GM23338 (cell line): ENCODE measurements at regions not wholly inside any gene's neighbourhood (a gene's known extent, or its start where the extent isn't known, plus 50 kb on each side); places are given as distances from the start of the nearest gene placed in this dataset.
"Not testable (repeated sequence)": the region's sequence is repeated elsewhere in the genome, so short reads cannot be mapped to it uniquely, and the experiment has no call there.

Source experiments
- ATAC-seq: fragments of 200-7000 bp; cut with Tn5 transposase; 3 replicates; pipeline ENCODE4 v1.9.1; 2020
- DNase-seq: peaks from one replicate; pipeline ENCODE4 v3.0.0-alpha.2; 2015; ENCODE audit warnings: low spot score
- H2AFZ ChIP-seq: fragments of 200-600 bp; sonication (generic); 2 replicates; pipeline ENCODE4 v1.8.0; 2016; ENCODE audit warnings: antibody characterized with exemption, mild to moderate bottlenecking, moderate library complexity
- H3F3A ChIP-seq: fragments of 200-600 bp; sonication (generic); replicated peaks from 2 replicates; pipeline ENCODE4 v1.8.0; 2017; ENCODE audit warnings: antibody characterized with exemption, mixed run types, low read depth
- H3K27ac ChIP-seq: fragments of 200-600 bp; sonication (generic); 2 replicates; pipeline ENCODE4 v1.6.1; 2016; ENCODE audit warnings: low read depth
- H3K27me3 ChIP-seq: fragments of 200-600 bp; sonication (generic); 2 replicates; pipeline ENCODE4 v1.8.0; 2016; ENCODE audit warnings: mild to moderate bottlenecking, mixed run types, moderate library complexity; ENCODE audit not compliant: insufficient read depth
- H3K36me3 ChIP-seq: fragments of 200-600 bp; sonication (generic); 2 replicates; pipeline ENCODE4 v1.8.0; 2016; ENCODE audit warnings: mild to moderate bottlenecking; ENCODE audit not compliant: insufficient read depth
- H3K4me1 ChIP-seq: fragments of 200-600 bp; sonication (generic); 2 replicates; pipeline ENCODE4 v1.8.0; 2016; ENCODE audit warnings: mild to moderate bottlenecking, moderate library complexity; ENCODE audit not compliant: insufficient read depth
- H3K4me2 ChIP-seq: fragments of 200-600 bp; sonication (generic); 2 replicates; pipeline ENCODE4 v1.7.1; 2017; ENCODE audit warnings: mixed run types
- H3K4me3 ChIP-seq: fragments of 200-600 bp; sonication (generic); 2 replicates; pipeline ENCODE4 v1.6.1; 2016; ENCODE audit warnings: mixed run types
- H3K79me2 ChIP-seq: fragments of 200-600 bp; sonication (generic); replicated peaks from 2 replicates; pipeline ENCODE4 v1.8.0; 2017; ENCODE audit warnings: mild to moderate bottlenecking; ENCODE audit not compliant: insufficient read depth
- H3K9me2 ChIP-seq: fragments of 200-600 bp; sonication (generic); 2 replicates; pipeline ENCODE4 v1.8.0; 2017; ENCODE audit not compliant: insufficient read depth
- H4K20me1 ChIP-seq: fragments of 200-600 bp; sonication (generic); replicated peaks from 2 replicates; pipeline ENCODE4 v1.8.0; 2017; ENCODE audit warnings: mild to moderate bottlenecking; ENCODE audit not compliant: insufficient read depth
- H3K27ac Mint-ChIP-seq: 2 replicates; pipeline ENCODE4 v1.8.0; 2020; ENCODE audit warnings: inconsistent platforms, mild to moderate bottlenecking, moderate library complexity, mixed read lengths
- H3K27me3 Mint-ChIP-seq: 3 replicates; pipeline ENCODE4 v1.8.0; 2022; ENCODE audit warnings: low read depth, mild to moderate bottlenecking, moderate library complexity, mixed read lengths, inconsistent platforms; ENCODE audit not compliant: insufficient read depth, poor library complexity
- H3K36me3 Mint-ChIP-seq: 3 replicates; pipeline ENCODE4 v1.8.0; 2021; ENCODE audit warnings: low read depth, mild to moderate bottlenecking, inconsistent platforms, moderate library complexity, mixed read lengths
- H3K4me1 Mint-ChIP-seq: 3 replicates; pipeline ENCODE4 v1.8.0; 2020; ENCODE audit warnings: mild to moderate bottlenecking, inconsistent platforms, mixed read lengths
- H3K4me3 Mint-ChIP-seq: 3 replicates; pipeline ENCODE4 v1.8.0; 2021; ENCODE audit warnings: moderate library complexity, mild to moderate bottlenecking, inconsistent platforms, mixed read lengths
- H3K9me3 Mint-ChIP-seq: 3 replicates; pipeline ENCODE4 v1.8.0; 2020; ENCODE audit warnings: moderate library complexity, mild to moderate bottlenecking, inconsistent platforms, mixed read lengths
- CREB1 ChIP-seq: fragments of 250-450 bp; sonication (Bioruptor Pico); IDR thresholded peaks from 2 replicates; pipeline ENCODE4 v1.5.0; 2020; ENCODE audit warnings: low read depth, mild to moderate bottlenecking, moderate library complexity
- EZH2 ChIP-seq: fragments of 200-600 bp; sonication (generic); IDR thresholded peaks from one replicate; pipeline ENCODE4 v1.8.0; 2017; ENCODE audit warnings: antibody characterized with exemption, mild to moderate bottlenecking, low read depth; ENCODE audit not compliant: unreplicated experiment
- NANOG ChIP-seq: IDR thresholded peaks from 2 replicates; pipeline ENCODE4 v1.6.1; 2016; ENCODE audit warnings: antibody characterized with exemption, borderline replicate concordance
- POLR2AphosphoS5 ChIP-seq: IDR thresholded peaks from 2 replicates; pipeline ENCODE4 v1.6.1; 2016; ENCODE audit warnings: antibody characterized with exemption, low read depth
- STAT1 ChIP-seq: IDR thresholded peaks from one replicate; pipeline ENCODE4 v1.6.1; 2016; ENCODE audit warnings: antibody characterized with exemption; ENCODE audit not compliant: unreplicated experiment
- ZNF331 ChIP-seq: fragments of 250-450 bp; sonication (Bioruptor Pico); IDR thresholded peaks from 2 replicates; pipeline ENCODE4 v1.5.0; 2020; ENCODE audit warnings: low read depth, mild to moderate bottlenecking, moderate library complexity
- TF ChIP-seq, protein P1 (sequence below): IDR thresholded peaks from 2 replicates; pipeline ENCODE4 v1.6.1; 2016; ENCODE audit warnings: antibody characterized with exemption

DNA sequence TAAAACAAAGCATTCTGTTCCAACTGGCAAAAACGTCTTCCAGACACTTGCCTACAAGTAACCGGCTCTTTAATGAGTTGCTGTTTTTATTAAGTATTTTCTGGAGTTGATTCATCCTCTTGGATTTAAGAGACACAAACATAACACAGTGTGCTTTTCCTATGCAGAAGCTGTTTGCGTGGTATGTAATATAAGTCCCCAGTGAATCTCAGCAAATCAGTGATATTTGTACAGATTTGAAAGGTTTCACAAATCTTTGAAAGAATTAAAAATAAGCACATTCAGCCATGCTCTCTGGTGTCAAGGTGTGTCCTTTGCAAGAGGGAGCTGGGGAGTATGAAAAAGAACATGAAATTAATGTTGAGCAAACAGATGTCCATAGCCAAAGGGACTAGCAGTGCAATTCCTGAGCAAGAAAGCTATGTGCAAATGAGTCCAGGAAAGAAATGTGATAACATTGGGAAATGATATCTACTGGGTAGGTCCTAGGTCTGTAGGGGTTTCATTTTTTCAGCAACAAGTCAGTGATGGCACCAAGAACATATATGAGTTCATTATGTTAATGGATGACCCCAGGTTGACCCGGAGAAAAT, 170.1 kb upstream of the PHACTR1 start (continued):
- TF ChIP-seq STAT1 (no peak), ZNF331 (CRISPR knock-in tag) (no peak), EZH2 (no peak), POLR2AphosphoS5 (no peak)
- TF ChIP-seq, protein P1, sequence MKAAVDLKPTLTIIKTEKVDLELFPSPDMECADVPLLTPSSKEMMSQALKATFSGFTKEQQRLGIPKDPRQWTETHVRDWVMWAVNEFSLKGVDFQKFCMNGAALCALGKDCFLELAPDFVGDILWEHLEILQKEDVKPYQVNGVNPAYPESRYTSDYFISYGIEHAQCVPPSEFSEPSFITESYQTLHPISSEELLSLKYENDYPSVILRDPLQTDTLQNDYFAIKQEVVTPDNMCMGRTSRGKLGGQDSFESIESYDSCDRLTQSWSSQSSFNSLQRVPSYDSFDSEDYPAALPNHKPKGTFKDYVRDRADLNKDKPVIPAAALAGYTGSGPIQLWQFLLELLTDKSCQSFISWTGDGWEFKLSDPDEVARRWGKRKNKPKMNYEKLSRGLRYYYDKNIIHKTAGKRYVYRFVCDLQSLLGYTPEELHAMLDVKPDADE = no peak

DNA sequence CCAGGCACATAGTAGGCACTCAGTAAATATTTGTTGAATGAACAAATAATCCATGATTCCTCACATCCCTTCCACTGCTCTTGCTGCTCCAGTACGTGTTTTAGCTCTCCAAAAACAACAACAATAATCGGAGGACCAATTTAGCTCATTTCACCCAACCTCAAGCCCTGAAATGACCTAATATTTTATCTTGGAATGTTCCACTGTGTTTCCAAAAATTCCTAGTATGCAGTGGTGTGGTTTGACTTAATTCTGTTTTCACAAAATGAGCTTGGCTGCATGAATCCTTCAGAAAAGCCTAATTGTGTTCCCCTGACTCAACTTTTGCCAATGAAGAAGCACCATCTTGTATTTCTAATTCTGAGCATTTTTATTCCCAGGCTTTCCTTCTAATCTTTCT, 168.0 kb upstream of the PHACTR1 start:
- H3K79me2 ChIP-seq = no peaks in the 10 kb centered on the region
- H4K20me1 ChIP-seq = no peaks in the 10 kb centered on the region
- Mint-ChIP-seq H3K4me3 (no peak overlapping the region), H3K9me3 (peaks cover 26% of the 10 kb centered on the region), H3K27ac (no peak overlapping the region), H3K4me1 (no peaks in the 10 kb centered on the region), H3K36me3 (peaks cover 5% of the 10 kb centered on the region; the same call in 2 of the 3 replicates), H3K27me3 (no peaks in the 10 kb centered on the region)
- ATAC-seq = no peak
- DNase-seq = no peak
- no peaks in the 10 kb centered on the region for H3K9me2 ChIP-seq
- H3K36me3 ChIP-seq = no peaks in the 10 kb centered on the region
- no peaks in the 10 kb centered on the region for H3F3A ChIP-seq
- no peak overlapping the region for H3K4me2 ChIP-seq
- H3K27ac ChIP-seq = no peak overlapping the region
- no peak for TF ChIP-seq CREB1 (CRISPR knock-in tag)
- TF ChIP-seq NANOG = no peak
- no peak for TF ChIP-seq ZNF331 (CRISPR knock-in tag)
- TF ChIP-seq EZH2 = no peak
- no peak for TF ChIP-seq STAT1
- TF ChIP-seq, protein P1 = no peak
- H3K27me3 ChIP-seq = no peaks in the 10 kb centered on the region
- no peak overlapping the region for H2AFZ ChIP-seq
- no peak overlapping the region for H3K4me3 ChIP-seq
- H3K4me1 ChIP-seq = no peaks in the 10 kb centered on the region

DNA sequence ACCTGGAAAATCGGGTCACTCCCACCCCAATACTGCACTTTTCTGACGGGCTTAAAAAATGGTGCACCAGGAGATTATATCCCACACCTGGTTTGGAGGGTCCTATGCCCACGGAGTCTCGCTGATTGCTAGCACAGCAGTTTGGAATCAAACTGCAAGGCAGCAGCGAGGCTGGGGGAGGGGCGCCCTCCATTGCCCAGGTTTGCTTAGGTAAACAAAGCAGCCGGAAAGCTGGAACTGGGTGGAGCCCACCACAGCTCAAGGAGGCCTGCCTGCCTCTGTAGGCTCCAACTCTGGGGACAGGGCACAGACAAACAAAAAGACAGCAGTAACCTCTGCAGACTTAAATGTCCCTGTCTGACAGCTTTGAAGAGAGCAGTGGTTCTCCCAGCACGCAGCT, 167.1 kb upstream of the PHACTR1 start:
- H3K79me2 ChIP-seq, H3K27me3 ChIP-seq, H3K4me2 ChIP-seq, H2AFZ ChIP-seq, H3K36me3 Mint-ChIP-seq, DNase-seq, H3K9me2 ChIP-seq, ATAC-seq, H3K36me3 ChIP-seq, H3F3A ChIP-seq, H3K4me1 ChIP-seq, H3K27ac ChIP-seq, H3K4me3 Mint-ChIP-seq, H3K4me1 Mint-ChIP-seq, H3K27me3 Mint-ChIP-seq, H3K27ac Mint-ChIP-seq, H4K20me1 ChIP-seq, H3K4me3 ChIP-seq: not testable (repeated sequence)
- peaks cover 26% of the 10 kb centered on the region for H3K9me3 Mint-ChIP-seq

DNA sequence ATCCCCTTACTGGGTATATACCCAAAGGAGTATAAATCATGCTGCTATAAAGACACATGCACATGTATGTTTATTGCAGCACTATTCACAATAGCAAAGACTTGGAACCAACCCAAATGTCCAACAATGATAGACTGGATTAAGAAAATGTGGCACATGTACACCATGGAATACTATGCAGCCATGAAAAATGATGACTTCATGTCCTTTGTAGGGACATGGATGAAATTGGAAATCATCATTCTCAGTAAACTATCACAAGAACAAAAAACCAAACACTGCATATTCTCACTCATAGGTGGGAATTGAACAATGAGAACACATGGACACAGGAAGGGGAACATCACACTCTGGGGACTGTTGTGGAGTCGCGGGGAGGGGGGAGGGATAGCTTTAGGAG, 161.7 kb upstream of the PHACTR1 start:
- H3K27ac Mint-ChIP-seq, H3F3A ChIP-seq, H3K9me2 ChIP-seq, H4K20me1 ChIP-seq, H3K27me3 ChIP-seq, H3K36me3 Mint-ChIP-seq, H2AFZ ChIP-seq, H3K79me2 ChIP-seq, H3K4me2 ChIP-seq, H3K27me3 Mint-ChIP-seq, DNase-seq, ATAC-seq, H3K4me1 ChIP-seq, H3K4me3 Mint-ChIP-seq, H3K4me1 Mint-ChIP-seq, H3K27ac ChIP-seq, H3K4me3 ChIP-seq, H3K36me3 ChIP-seq: not testable (repeated sequence)
- peaks cover 20% of the 10 kb centered on the region for H3K9me3 Mint-ChIP-seq
